ENCODE measurements at regions not wholly inside any gene's neighbourhood (a gene's known extent, or its start where the extent isn't known, plus 50 kb on each side); places are given as distances from the start of the nearest gene placed in this dataset.

- no peak for TF ChIP-seq CTCF (IDR thresholded peaks at IDR 0.05)
Observed at GRCh38 chr20:24866742-24867141, 82.3 kb upstream of the CST7 start.

- TF ChIP-seq CTCF (IDR thresholded peaks at IDR 0.05): no peak
Observed at GRCh38 chr20:24867556-24867955, 81.5 kb upstream of the CST7 start.

DNA sequence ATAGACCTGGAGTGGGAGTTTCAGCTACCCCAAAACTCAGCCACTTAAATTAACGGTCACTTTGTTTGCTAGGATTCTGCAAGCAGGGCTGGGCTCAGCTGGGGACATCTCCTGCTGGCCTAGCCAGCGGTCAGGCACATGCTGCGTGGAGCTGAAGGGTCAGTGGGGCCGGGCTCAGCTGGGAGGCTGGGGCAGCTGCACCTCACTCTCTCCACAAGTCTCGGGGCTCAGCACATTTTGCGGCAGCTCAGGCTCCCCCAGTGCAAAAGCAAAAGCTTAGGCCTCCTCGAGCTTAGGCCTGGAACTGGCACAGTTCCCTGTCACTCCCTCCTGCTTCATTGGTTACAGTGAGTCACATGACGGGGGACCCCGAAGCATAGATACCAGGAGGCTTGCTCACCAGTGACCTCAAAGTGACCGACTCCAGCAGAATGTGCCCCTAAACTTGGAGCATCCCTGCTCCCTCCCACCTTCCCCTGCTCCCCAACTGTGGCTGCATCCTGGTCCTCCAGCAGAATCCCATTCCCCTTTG, 80.6 kb upstream of the CST7 start:
- no peak for TF ChIP-seq CTCF (IDR thresholded peaks at IDR 0.05)

GRCh38 chr20:24868959-24869358, 80.1 kb upstream of the CST7 start:
- TF ChIP-seq CTCF (IDR thresholded peaks at IDR 0.05): no peak

- TF ChIP-seq CTCF (IDR thresholded peaks at IDR 0.05): no peak
Observed at GRCh38 chr20:24870057-24870456, 79.0 kb upstream of the CST7 start.

GRCh38 chr20:24870881-24871280, 78.2 kb upstream of the CST7 start:
- no peak for TF ChIP-seq CTCF (IDR thresholded peaks at IDR 0.05)

- no peak for TF ChIP-seq CTCF (IDR thresholded peaks at IDR 0.05)
Observed at GRCh38 chr20:24871480-24872213, 77.4 kb upstream of the CST7 start.

Measured in LNCAP (cell line).